Panc1 (cell line): ENCODE measurements at regions not wholly inside any gene's neighbourhood (a gene's known extent, or its start where the extent isn't known, plus 50 kb on each side); places are given as distances from the start of the nearest gene placed in this dataset.

Experiments used
- CTCF ChIP-seq: fragments of 450-650 bp; IDR thresholded peaks from 2 replicates; pipeline ENCODE4 v1.5.1; 2017; ENCODE audit warnings: mild to moderate bottlenecking
- POLR2AphosphoS5 ChIP-seq: IDR thresholded peaks from 2 replicates; pipeline ENCODE4 v1.6.1; 2012; ENCODE audit warnings: mild to moderate bottlenecking, low read depth, low read length, moderate library complexity
- REST ChIP-seq, 2 experiments: IDR thresholded peaks; 2 replicates each; pipeline ENCODE4 v1.6.1; 2011 to 2012; ENCODE audit warnings: low read depth in 2 of 2, control low read depth in 1 of 2, low read length in 1 of 2, mild to moderate bottlenecking in 1 of 2, moderate library complexity in 1 of 2; ENCODE audit not compliant: insufficient read depth in 1 of 2
- SIN3A ChIP-seq: IDR thresholded peaks from 2 replicates; pipeline ENCODE4 v1.6.1; 2012; ENCODE audit warnings: low read depth, mild to moderate bottlenecking, low read length, moderate library complexity, borderline replicate concordance; ENCODE audit not compliant: insufficient read depth
- TCF7L2 ChIP-seq: IDR thresholded peaks from 2 replicates; pipeline ENCODE4 v1.6.1; 2011; ENCODE audit warnings: mild to moderate bottlenecking, low read depth, low read length, inconsistent platforms

DNA sequence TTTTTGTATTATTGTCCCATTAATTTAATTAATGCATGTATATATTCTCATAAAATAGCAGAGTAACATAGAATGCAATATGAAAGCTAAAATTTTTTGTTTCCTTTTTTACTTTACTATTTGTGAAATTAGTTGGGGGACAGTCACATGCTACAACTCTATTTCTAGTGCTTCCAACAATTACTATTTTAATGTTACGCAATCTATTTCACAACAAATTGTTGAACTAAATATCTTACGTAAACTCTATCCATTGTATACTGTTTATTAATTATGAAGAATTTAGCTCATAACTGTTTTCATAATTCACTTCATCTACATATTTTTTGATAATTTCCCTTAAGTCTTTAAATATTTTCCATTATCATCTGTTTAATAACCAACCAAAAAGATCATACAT, 1685.4 kb upstream of the CDH6 start:
- TF ChIP-seq CTCF (no peak), POLR2AphosphoS5 (no peak), TCF7L2 (no peak), SIN3A (no peak), REST (IDR thresholded peaks at IDR 0.05; ENCODE audit: insufficient read depth in 1 of 2, low read depth in 2 of 2, low read length in 1 of 2) (no peak)
